HFF-Myc (cell line): ENCODE measurements at regions not wholly inside any gene's neighbourhood (a gene's known extent, or its start where the extent isn't known, plus 50 kb on each side); places are given as distances from the start of the nearest gene placed in this dataset.

Experiments
- DNase-seq: peaks from one replicate; pipeline ENCODE4 v3.0.0-alpha.2; 2011; ENCODE audit warnings: low read depth; ENCODE audit errors: extremely low read depth
- H3K4me3 ChIP-seq: replicated peaks from 2 replicates; pipeline ENCODE4 v1.5.1; 2011; ENCODE audit warnings: low read depth, mild to moderate bottlenecking, control low read depth, low read length
- CTCF ChIP-seq: IDR thresholded peaks from 2 replicates; pipeline ENCODE4 v1.5.1; 2012; ENCODE audit warnings: mild to moderate bottlenecking, low read depth, low read length, control low read depth; ENCODE audit errors: missing control alignments

DNA sequence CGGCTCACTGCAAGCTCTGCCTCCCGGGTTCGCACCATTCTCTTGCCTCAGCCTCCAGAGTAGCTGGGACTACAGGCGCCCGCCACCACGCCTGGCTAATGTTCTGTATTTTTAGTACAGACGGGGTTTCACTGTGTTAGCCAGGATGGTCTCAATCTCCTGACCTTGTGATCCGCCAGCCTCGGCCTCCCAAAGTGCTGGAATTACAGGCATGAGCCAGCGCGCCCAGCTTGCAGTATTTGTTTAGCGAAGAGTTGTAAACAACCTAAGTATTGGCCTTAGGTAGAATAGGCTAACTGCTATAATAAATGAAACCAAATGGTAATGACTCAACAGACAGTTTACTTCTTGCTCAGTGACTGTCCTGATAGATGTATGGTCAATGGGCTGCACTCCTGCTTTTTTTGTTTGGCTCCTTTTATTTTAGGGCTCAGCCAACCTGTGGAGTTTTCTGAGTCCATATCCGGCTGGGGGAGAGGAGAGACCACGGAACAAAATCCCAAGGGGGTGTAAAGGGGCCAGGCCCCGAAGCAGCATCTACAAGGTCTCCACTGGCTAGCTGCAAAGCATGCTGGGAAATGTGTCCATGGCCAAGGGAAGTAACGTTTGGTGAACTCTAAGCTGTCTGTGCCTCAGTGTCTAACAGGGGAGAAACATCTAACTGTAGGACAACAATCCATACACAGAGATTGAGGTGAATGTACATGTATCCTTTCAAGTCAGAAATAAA, 841.0 kb upstream of the ID2 start:
- no peak for DNase-seq
- TF ChIP-seq CTCF = no peak
- H3K4me3 ChIP-seq = no peak overlapping the region

DNA sequence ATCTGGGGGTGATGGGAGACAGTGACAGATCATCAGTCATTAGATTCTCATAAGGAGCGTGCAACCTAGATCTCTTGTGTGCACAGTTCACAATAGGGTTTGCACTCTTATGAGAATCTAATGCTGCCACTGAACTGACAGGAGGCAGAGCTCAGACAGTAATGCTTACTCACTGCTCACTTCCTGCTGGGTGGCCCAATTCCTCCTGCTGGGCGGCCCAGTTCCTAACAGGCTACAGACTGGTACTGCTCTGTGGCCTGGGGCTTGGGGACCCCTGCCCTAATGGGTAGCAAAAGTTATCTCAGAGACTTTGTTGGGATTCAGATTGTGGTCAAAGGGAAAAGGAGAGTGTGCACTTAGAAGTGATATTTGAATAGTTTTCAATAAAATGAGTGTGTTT, 840.1 kb upstream of the ID2 start:
- no peak for DNase-seq
- H3K4me3 ChIP-seq = no peak overlapping the region
- TF ChIP-seq CTCF = no peak

DNA sequence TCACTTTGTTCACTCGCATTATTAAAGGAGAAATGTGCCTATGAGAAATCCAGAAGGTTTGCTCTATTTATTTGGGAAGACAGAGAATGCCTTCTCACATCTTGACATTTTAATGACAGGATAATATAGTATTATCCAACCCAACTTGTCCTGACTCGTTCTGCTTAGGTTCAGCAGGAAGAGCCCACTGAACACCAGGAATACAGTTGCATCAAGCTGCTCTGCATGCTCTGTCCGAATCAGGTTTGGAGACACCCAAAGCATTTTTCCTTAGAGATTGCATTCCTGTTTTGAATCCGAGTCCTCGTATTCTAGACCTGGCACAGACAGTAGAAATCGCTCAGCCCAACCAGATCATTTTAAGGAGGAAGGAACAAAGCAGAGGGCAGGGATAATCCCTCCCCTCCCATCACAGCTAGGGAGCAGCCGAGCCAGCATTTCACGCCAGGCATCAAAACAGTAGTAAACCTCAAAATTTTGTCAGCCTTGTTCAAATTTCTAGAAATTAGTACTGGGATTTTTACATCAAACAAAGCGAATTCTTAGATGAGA, 837.4 kb upstream of the ID2 start:
- no peak for DNase-seq
- TF ChIP-seq CTCF = no peak

DNA sequence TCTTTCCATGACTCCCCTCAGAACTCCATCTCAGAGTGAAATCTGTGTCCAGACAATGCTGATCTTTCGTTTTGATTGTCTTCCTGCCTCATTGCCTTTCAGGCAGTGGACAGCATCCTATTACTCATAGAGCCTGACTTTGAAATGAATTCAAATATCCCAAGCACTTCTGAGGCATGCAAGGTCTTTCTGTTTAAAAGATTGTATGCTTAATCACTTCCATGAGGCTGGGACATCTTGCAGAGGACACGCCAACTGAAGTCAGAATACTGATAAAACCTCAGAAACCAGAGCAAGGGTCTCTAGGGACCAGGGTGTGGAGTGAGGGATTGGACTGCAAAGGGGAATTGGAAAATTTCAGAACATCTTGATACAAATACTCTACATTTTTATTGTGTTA, 836.5 kb upstream of the ID2 start:
- H3K4me3 ChIP-seq = no peak overlapping the region
- TF ChIP-seq CTCF = no peak
- no peak for DNase-seq

More for the DNA sequence above, 837.4 kb upstream of the ID2 start:
- H3K4me3 ChIP-seq = no peak overlapping the region

DNA sequence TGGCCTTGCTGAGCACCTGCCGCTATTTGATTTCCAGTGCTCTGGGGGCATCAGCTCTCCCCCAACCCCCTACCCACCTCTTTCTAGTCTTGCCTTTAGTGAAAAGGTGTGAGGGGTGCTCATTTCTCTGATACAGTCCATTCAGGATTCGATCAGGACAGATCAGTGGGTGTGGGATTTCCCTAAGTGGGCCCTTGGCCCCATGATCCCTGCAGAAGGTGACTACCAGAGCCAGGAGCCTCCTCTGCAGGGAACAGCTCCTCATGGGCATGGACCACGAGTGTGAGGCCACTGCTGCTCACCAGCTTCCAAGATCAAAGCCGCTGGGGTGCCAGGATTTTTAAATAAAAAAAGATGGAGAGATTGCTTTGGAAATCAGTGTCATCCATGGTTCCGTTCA, 835.2 kb upstream of the ID2 start:
- no peak for DNase-seq
- TF ChIP-seq CTCF = no peak
- no peak overlapping the region for H3K4me3 ChIP-seq

- DNase-seq = no peak
- no peak for TF ChIP-seq CTCF
- no peak overlapping the region for H3K4me3 ChIP-seq
Observed at GRCh38 chr2:7847321-7847720, 834.5 kb upstream of the ID2 start.
